DOHH2 (cell line): ENCODE measurements at regions not wholly inside any gene's neighbourhood (a gene's known extent, or its start where the extent isn't known, plus 50 kb on each side); places are given as distances from the start of the nearest gene placed in this dataset.

Experiments used
- H3F3A ChIP-seq: fragments of 200-600 bp; sonication (generic), shearing (Covaris generic); 2 replicates; pipeline ENCODE4 v1.6.0; 2016; ENCODE audit warnings: antibody characterized with exemption, mild to moderate bottlenecking; ENCODE audit not compliant: control insufficient read depth, insufficient read depth
- H3K27ac ChIP-seq: fragments of 200-600 bp; sonication (generic); 2 replicates; pipeline ENCODE4 v1.5.1; 2014; ENCODE audit warnings: low read depth, mild to moderate bottlenecking, low read length, moderate library complexity
- H3K27me3 ChIP-seq: fragments of 200-600 bp; sonication (generic); 2 replicates; pipeline ENCODE4 v1.6.1; 2014; ENCODE audit warnings: mild to moderate bottlenecking, low read length, mixed read lengths; ENCODE audit not compliant: control insufficient read depth
- H3K36me3 ChIP-seq: fragments of 200-600 bp; sonication (generic); 2 replicates; pipeline ENCODE4 v1.6.1; 2014; ENCODE audit warnings: mild to moderate bottlenecking, low read length, moderate library complexity, mixed read lengths; ENCODE audit not compliant: control insufficient read depth
- H3K4me1 ChIP-seq: fragments of 200-600 bp; sonication (generic); 2 replicates; pipeline ENCODE4 v1.6.1; 2014; ENCODE audit warnings: mild to moderate bottlenecking, low read length, mixed read lengths; ENCODE audit not compliant: control insufficient read depth
- H3K4me2 ChIP-seq: fragments of 200-600 bp; sonication (generic); 2 replicates; pipeline ENCODE4 v1.6.0; 2014; ENCODE audit warnings: mild to moderate bottlenecking, low read length, moderate library complexity
- H3K4me3 ChIP-seq: fragments of 200-600 bp; sonication (generic); 2 replicates; pipeline ENCODE4 v1.5.1; 2014; ENCODE audit warnings: mild to moderate bottlenecking, low read length, mixed read lengths
- H3K79me2 ChIP-seq: fragments of 200-600 bp; sonication (generic); 2 replicates; pipeline ENCODE4 v1.6.1; 2014; ENCODE audit warnings: mild to moderate bottlenecking, low read length, mixed read lengths; ENCODE audit not compliant: control insufficient read depth
- H3K9me2 ChIP-seq: fragments of 200-600 bp; sonication (generic); replicated peaks from 2 replicates; pipeline ENCODE4 v1.6.1; 2014; ENCODE audit warnings: mild to moderate bottlenecking, low read length, mixed read lengths; ENCODE audit not compliant: control insufficient read depth
- H3K9me3 ChIP-seq: fragments of 200-600 bp; sonication (generic); 2 replicates; pipeline ENCODE4 v1.6.1; 2014; ENCODE audit warnings: antibody characterized with exemption, low read length, mixed read lengths; ENCODE audit not compliant: control insufficient read depth, insufficient read depth
- H4K20me1 ChIP-seq: fragments of 200-600 bp; sonication (generic); 2 replicates; pipeline ENCODE4 v1.6.0; 2014; ENCODE audit warnings: low read depth, mild to moderate bottlenecking, antibody characterized with exemption, low read length, moderate library complexity; ENCODE audit not compliant: control insufficient read depth, insufficient read depth
- CTCF ChIP-seq: fragments of 200-600 bp; sonication (generic); IDR thresholded peaks from one replicate; pipeline ENCODE4 v1.5.1; 2014; ENCODE audit warnings: antibody characterized with exemption, mild to moderate bottlenecking, low read depth, low read length; ENCODE audit not compliant: poor library complexity, severe bottlenecking
- EZH2phosphoT487 ChIP-seq: fragments of 200-600 bp; sonication (generic); IDR thresholded peaks from 2 replicates; pipeline ENCODE4 v1.6.1; 2017; ENCODE audit warnings: borderline replicate concordance, mild to moderate bottlenecking, antibody characterized with exemption, low read length, moderate library complexity, mixed read lengths

GRCh38 chr13:76213423-76213904 lies 577.3 kb downstream of the LMO7 start:
- no peak overlapping the region for H3K4me3 ChIP-seq
- H3F3A ChIP-seq, result no peaks in the 10 kb centered on the region
- H3K4me2 ChIP-seq, result no peak overlapping the region
- no peaks in the 10 kb centered on the region for H3K9me2 ChIP-seq
- no peaks in the 10 kb centered on the region for H3K79me2 ChIP-seq
- H3K9me3 ChIP-seq, result no peaks in the 10 kb centered on the region
- H4K20me1 ChIP-seq, result no peaks in the 10 kb centered on the region
- peaks cover 10% of the 10 kb centered on the region for H3K4me1 ChIP-seq
- no peak for TF ChIP-seq EZH2phosphoT487
- no peak for TF ChIP-seq CTCF
- no peak overlapping the region for H3K27ac ChIP-seq
- H3K27me3 ChIP-seq, result no peaks in the 10 kb centered on the region
- no peaks in the 10 kb centered on the region for H3K36me3 ChIP-seq

GRCh38 chr13:76210262-76210661 lies 574.1 kb downstream of the LMO7 start:
- no peaks in the 10 kb centered on the region for H3F3A ChIP-seq
- TF ChIP-seq EZH2phosphoT487 (no peak), CTCF (no peak)
- H3K27ac ChIP-seq, result no peak overlapping the region
- peaks cover 10% of the 10 kb centered on the region for H3K4me1 ChIP-seq
- H3K36me3 ChIP-seq, result no peaks in the 10 kb centered on the region
- H3K27me3 ChIP-seq, result no peaks in the 10 kb centered on the region
- no peaks in the 10 kb centered on the region for H3K9me3 ChIP-seq
- H3K4me2 ChIP-seq, result no peak overlapping the region
- no peaks in the 10 kb centered on the region for H3K9me2 ChIP-seq
- no peak overlapping the region for H3K4me3 ChIP-seq
- H3K79me2 ChIP-seq, result no peaks in the 10 kb centered on the region
- no peaks in the 10 kb centered on the region for H4K20me1 ChIP-seq

GRCh38 chr13:76198568-76199163 lies 562.5 kb downstream of the LMO7 start:
- Histone ChIP-seq H3K27me3 (no peaks in the 10 kb centered on the region), H3K4me2 (no peak overlapping the region), H3K36me3 (no peaks in the 10 kb centered on the region), H3K9me2 (no peaks in the 10 kb centered on the region), H3K4me1 (no peaks in the 10 kb centered on the region), H3K9me3 (no peaks in the 10 kb centered on the region), H3K79me2 (no peaks in the 10 kb centered on the region), H3K4me3 (no peak overlapping the region), H3F3A (no peaks in the 10 kb centered on the region), H4K20me1 (no peaks in the 10 kb centered on the region), H3K27ac (no peak overlapping the region)
- TF ChIP-seq EZH2phosphoT487 (no peak), CTCF (no peak)
